Chondrocyte (in vitro differentiated cells): ENCODE measurements at regions not wholly inside any gene's neighbourhood (a gene's known extent, or its start where the extent isn't known, plus 50 kb on each side); places are given as distances from the start of the nearest gene placed in this dataset.

Experiments
- DNase-seq: peaks from one replicate; pipeline ENCODE4 v3.0.0; 2021; ENCODE audit warnings: mixed read lengths, low spot score
- H3K27ac Mint-ChIP-seq: one replicate; pipeline ENCODE4 v1.8.0; 2021; ENCODE audit warnings: mild to moderate bottlenecking, moderate library complexity, mixed read lengths; ENCODE audit not compliant: unreplicated experiment
- H3K27me3 Mint-ChIP-seq: 2 replicates; pipeline ENCODE4 v1.8.0; 2021; ENCODE audit warnings: low read depth, mixed read lengths
- H3K36me3 Mint-ChIP-seq: 2 replicates; pipeline ENCODE4 v1.8.0; 2021; ENCODE audit warnings: low read depth, mixed read lengths
- H3K4me1 Mint-ChIP-seq: 2 replicates; pipeline ENCODE4 v1.8.0; 2021; ENCODE audit warnings: low read depth, mild to moderate bottlenecking, mixed read lengths
- H3K4me3 Mint-ChIP-seq: one replicate; pipeline ENCODE4 v1.8.0; 2021; ENCODE audit warnings: mild to moderate bottlenecking, moderate library complexity, mixed read lengths; ENCODE audit not compliant: unreplicated experiment
- H3K9me3 Mint-ChIP-seq: 2 replicates; pipeline ENCODE4 v1.8.0; 2021; ENCODE audit warnings: low read depth, mixed read lengths
- CTCF ChIP-seq: fragments of 200-600 bp; sonication (generic); IDR thresholded peaks from 2 replicates; pipeline ENCODE4 v1.5.0; 2021; ENCODE audit warnings: antibody characterized with exemption, mild to moderate bottlenecking, moderate library complexity

DNA sequence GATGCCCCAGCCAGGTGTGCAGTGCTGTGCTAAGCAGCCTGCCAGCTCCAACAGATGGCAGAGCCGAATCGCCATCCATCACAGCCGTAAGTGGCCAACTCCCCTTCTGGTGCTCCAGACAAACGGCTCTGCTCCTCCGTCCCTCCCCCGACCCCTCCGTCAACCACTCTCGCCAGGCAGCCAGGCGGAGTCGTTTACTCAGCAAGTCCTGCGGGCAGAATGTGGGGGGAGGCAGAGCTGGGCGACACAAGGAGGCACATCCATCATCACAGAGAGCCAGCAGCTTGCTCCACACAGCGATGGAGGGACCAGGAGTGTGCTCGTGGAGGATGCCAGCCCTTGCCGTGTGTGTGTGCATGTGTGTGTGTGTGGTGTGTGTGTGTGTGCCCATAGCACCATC lies 206.6 kb upstream of the GRIK3 start:
- no peaks in the 10 kb centered on the region for H3K36me3 Mint-ChIP-seq
- no peaks in the 10 kb centered on the region for H3K4me1 Mint-ChIP-seq
- peaks cover 24% of the 10 kb centered on the region for H3K27me3 Mint-ChIP-seq
- DNase-seq = no peak
- no peak for TF ChIP-seq CTCF
- no peak overlapping the region for H3K27ac Mint-ChIP-seq
- H3K4me3 Mint-ChIP-seq = no peak overlapping the region
- H3K9me3 Mint-ChIP-seq = no peaks in the 10 kb centered on the region

GRCh38 chr1:37242501-37242900 lies 208.2 kb upstream of the GRIK3 start:
- Mint-ChIP-seq H3K36me3 (no peaks in the 10 kb centered on the region), H3K27ac (no peak overlapping the region), H3K4me1 (no peaks in the 10 kb centered on the region), H3K9me3 (no peaks in the 10 kb centered on the region), H3K4me3 (no peak overlapping the region), H3K27me3 (peaks cover 20% of the 10 kb centered on the region)
- TF ChIP-seq CTCF = no peak
- no peak for DNase-seq

GRCh38 chr1:37243368-37244082 lies 209.2 kb upstream of the GRIK3 start:
- H3K27ac Mint-ChIP-seq = no peak overlapping the region
- TF ChIP-seq CTCF = no peak
- H3K4me1 Mint-ChIP-seq = no peaks in the 10 kb centered on the region
- H3K36me3 Mint-ChIP-seq = no peaks in the 10 kb centered on the region
- H3K27me3 Mint-ChIP-seq = peaks cover 18% of the 10 kb centered on the region
- DNase-seq = no peak
- no peaks in the 10 kb centered on the region for H3K9me3 Mint-ChIP-seq
- H3K4me3 Mint-ChIP-seq = no peak overlapping the region

GRCh38 chr1:37244083-37244480 lies 209.8 kb upstream of the GRIK3 start:
- Mint-ChIP-seq H3K36me3 (no peaks in the 10 kb centered on the region), H3K27me3 (peaks cover 16% of the 10 kb centered on the region), H3K27ac (no peak overlapping the region), H3K4me3 (no peak overlapping the region), H3K4me1 (no peaks in the 10 kb centered on the region), H3K9me3 (no peaks in the 10 kb centered on the region)
- TF ChIP-seq CTCF = no peak
- no peak for DNase-seq

GRCh38 chr1:37244815-37245214 lies 210.5 kb upstream of the GRIK3 start:
- H3K27me3 Mint-ChIP-seq = peaks cover 9% of the 10 kb centered on the region
- no peak for DNase-seq
- no peak overlapping the region for H3K27ac Mint-ChIP-seq
- H3K4me1 Mint-ChIP-seq = no peaks in the 10 kb centered on the region
- no peaks in the 10 kb centered on the region for H3K9me3 Mint-ChIP-seq
- no peaks in the 10 kb centered on the region for H3K36me3 Mint-ChIP-seq
- no peak for TF ChIP-seq CTCF
- H3K4me3 Mint-ChIP-seq = no peak overlapping the region
